ENCODE measurements at regions not wholly inside any gene's neighbourhood (a gene's known extent, or its start where the extent isn't known, plus 50 kb on each side); places are given as distances from the start of the nearest gene placed in this dataset.
"Not testable (repeated sequence)": the region's sequence is repeated elsewhere in the genome, so short reads cannot be mapped to it uniquely, and the experiment has no call there.

GRCh38 chr1:29999595-29999994, 723.8 kb downstream of the MATN1 start:
- peaks cover 14% of the 10 kb centered on the region for H3K27me3 Mint-ChIP-seq (ENCODE audit: low read depth)
- no peak overlapping the region for H3K27ac Mint-ChIP-seq (ENCODE audit: unreplicated experiment)
- H3K9me3 Mint-ChIP-seq (ENCODE audit: low read depth), result peaks cover 5% of the 10 kb centered on the region
- H3K4me1 Mint-ChIP-seq (ENCODE audit: low read depth), result no peaks in the 10 kb centered on the region
- H3K4me3 Mint-ChIP-seq (ENCODE audit: unreplicated experiment), result no peak overlapping the region
- TF ChIP-seq CTCF (IDR thresholded peaks at IDR 0.05), result no peak
- no peaks in the 10 kb centered on the region for H3K36me3 Mint-ChIP-seq (ENCODE audit: low read depth)
- DNase-seq (ENCODE audit: low spot score), result no peak

DNA sequence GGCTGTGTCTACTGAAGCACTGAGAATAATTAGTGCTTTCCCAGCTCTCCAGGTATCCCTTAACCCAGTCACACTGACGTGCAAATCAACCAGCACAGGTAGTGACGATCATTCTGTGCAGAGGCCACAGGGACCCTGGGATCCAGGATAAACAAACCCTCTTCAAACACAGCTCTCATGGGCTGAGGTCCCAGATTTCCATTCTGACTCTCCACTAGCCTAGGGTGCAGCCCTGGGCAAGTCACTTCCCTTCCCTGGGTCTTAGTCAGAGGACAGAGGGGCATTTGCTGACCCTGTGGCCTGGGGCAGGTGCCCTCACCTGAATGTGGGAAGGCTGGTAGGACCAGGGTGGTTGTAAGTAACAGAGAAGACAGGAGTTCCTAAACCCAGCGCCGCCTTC, 724.7 kb downstream of the MATN1 start:
- no peaks in the 10 kb centered on the region for H3K36me3 Mint-ChIP-seq (ENCODE audit: low read depth)
- no peak for TF ChIP-seq CTCF (IDR thresholded peaks at IDR 0.05)
- H3K27ac Mint-ChIP-seq (ENCODE audit: unreplicated experiment), result no peak overlapping the region
- H3K9me3 Mint-ChIP-seq (ENCODE audit: low read depth), result peaks cover 10% of the 10 kb centered on the region
- no peaks in the 10 kb centered on the region for H3K4me1 Mint-ChIP-seq (ENCODE audit: low read depth)
- no peak for DNase-seq (ENCODE audit: low spot score)
- peaks cover 9% of the 10 kb centered on the region for H3K27me3 Mint-ChIP-seq (ENCODE audit: low read depth)
- H3K4me3 Mint-ChIP-seq (ENCODE audit: unreplicated experiment), result no peak overlapping the region

- H3K36me3 Mint-ChIP-seq (ENCODE audit: low read depth); H3K27ac Mint-ChIP-seq (ENCODE audit: unreplicated experiment): not testable (repeated sequence)
Measured at GRCh38 chr1:29997818-29998217, 725.6 kb downstream of the MATN1 start.

GRCh38 chr1:29993950-29994349, 729.4 kb downstream of the MATN1 start:
- no peak for DNase-seq (ENCODE audit: low spot score)
- no peak for TF ChIP-seq CTCF (IDR thresholded peaks at IDR 0.05)
- peaks cover 4% of the 10 kb centered on the region for H3K36me3 Mint-ChIP-seq (ENCODE audit: low read depth)
- peaks cover 16% of the 10 kb centered on the region for H3K9me3 Mint-ChIP-seq (ENCODE audit: low read depth)
- no peak overlapping the region for H3K27ac Mint-ChIP-seq (ENCODE audit: unreplicated experiment)
- no peaks in the 10 kb centered on the region for H3K27me3 Mint-ChIP-seq (ENCODE audit: low read depth)
- no peaks in the 10 kb centered on the region for H3K4me1 Mint-ChIP-seq (ENCODE audit: low read depth)
- H3K4me3 Mint-ChIP-seq (ENCODE audit: unreplicated experiment), result no peak overlapping the region

More at GRCh38 chr1:29997818-29998217, 725.6 kb downstream of the MATN1 start:
- H3K27me3 Mint-ChIP-seq (ENCODE audit: low read depth); H3K4me3 Mint-ChIP-seq (ENCODE audit: unreplicated experiment); DNase-seq (ENCODE audit: low spot score); H3K4me1 Mint-ChIP-seq (ENCODE audit: low read depth): not testable (repeated sequence)
- peaks cover 16% of the 10 kb centered on the region for H3K9me3 Mint-ChIP-seq (ENCODE audit: low read depth)

- Mint-ChIP-seq H3K36me3 (ENCODE audit: low read depth) (peaks cover 4% of the 10 kb centered on the region), H3K27me3 (ENCODE audit: low read depth) (peaks cover 7% of the 10 kb centered on the region), H3K4me1 (ENCODE audit: low read depth) (no peaks in the 10 kb centered on the region), H3K4me3 (ENCODE audit: unreplicated experiment) (no peak overlapping the region), H3K27ac (ENCODE audit: unreplicated experiment) (no peak overlapping the region), H3K9me3 (ENCODE audit: low read depth) (peaks cover 16% of the 10 kb centered on the region)
- no peak for DNase-seq (ENCODE audit: low spot score)
- no peak for TF ChIP-seq CTCF (IDR thresholded peaks at IDR 0.05)
Measured at GRCh38 chr1:29991815-29992214, 731.6 kb downstream of the MATN1 start.

GRCh38 chr1:29991025-29991424, 732.4 kb downstream of the MATN1 start:
- TF ChIP-seq CTCF (IDR thresholded peaks at IDR 0.05), result no peak
- Mint-ChIP-seq H3K9me3 (ENCODE audit: low read depth) (peaks cover 16% of the 10 kb centered on the region), H3K27me3 (ENCODE audit: low read depth) (peaks cover 7% of the 10 kb centered on the region), H3K27ac (ENCODE audit: unreplicated experiment) (no peak overlapping the region), H3K36me3 (ENCODE audit: low read depth) (peaks cover 4% of the 10 kb centered on the region), H3K4me3 (ENCODE audit: unreplicated experiment) (no peak overlapping the region), H3K4me1 (ENCODE audit: low read depth) (no peaks in the 10 kb centered on the region)
- no peak for DNase-seq (ENCODE audit: low spot score)
